Peyer's patch (tissue), 4 donors: ENCODE measurements at regions not wholly inside any gene's neighbourhood (a gene's known extent, or its start where the extent isn't known, plus 50 kb on each side); places are given as distances from the start of the nearest gene placed in this dataset.

Source experiments
- CTCF ChIP-seq, 6 experiments: fragments of 450-650 bp in 4 of 6; fragments of 200-600 bp in 2 of 6; sonication (generic) in 1 of 6; IDR thresholded peaks; one replicate each; pipeline ENCODE4 v1.5.1; 2017 to 2019; ENCODE audit warnings: antibody characterized with exemption in 6 of 6, mild to moderate bottlenecking in 3 of 6, moderate library complexity in 1 of 6
- POLR2A ChIP-seq, 2 donors: fragments of 450-650 bp; IDR thresholded peaks; one replicate each; pipeline ENCODE4 v1.5.1; 2017; ENCODE audit warnings: antibody characterized with exemption in 2 of 2, mild to moderate bottlenecking in 2 of 2, moderate library complexity in 2 of 2

GRCh38 chr5:68744206-68744605, 349.6 kb upstream of the SLC30A5 start:
- TF ChIP-seq CTCF (IDR thresholded peaks at IDR 0.05) (no peak), POLR2A (IDR thresholded peaks at IDR 0.05) (no peak)
